ENCODE measurements at regions not wholly inside any gene's neighbourhood (a gene's known extent, or its start where the extent isn't known, plus 50 kb on each side); places are given as distances from the start of the nearest gene placed in this dataset.

DNA sequence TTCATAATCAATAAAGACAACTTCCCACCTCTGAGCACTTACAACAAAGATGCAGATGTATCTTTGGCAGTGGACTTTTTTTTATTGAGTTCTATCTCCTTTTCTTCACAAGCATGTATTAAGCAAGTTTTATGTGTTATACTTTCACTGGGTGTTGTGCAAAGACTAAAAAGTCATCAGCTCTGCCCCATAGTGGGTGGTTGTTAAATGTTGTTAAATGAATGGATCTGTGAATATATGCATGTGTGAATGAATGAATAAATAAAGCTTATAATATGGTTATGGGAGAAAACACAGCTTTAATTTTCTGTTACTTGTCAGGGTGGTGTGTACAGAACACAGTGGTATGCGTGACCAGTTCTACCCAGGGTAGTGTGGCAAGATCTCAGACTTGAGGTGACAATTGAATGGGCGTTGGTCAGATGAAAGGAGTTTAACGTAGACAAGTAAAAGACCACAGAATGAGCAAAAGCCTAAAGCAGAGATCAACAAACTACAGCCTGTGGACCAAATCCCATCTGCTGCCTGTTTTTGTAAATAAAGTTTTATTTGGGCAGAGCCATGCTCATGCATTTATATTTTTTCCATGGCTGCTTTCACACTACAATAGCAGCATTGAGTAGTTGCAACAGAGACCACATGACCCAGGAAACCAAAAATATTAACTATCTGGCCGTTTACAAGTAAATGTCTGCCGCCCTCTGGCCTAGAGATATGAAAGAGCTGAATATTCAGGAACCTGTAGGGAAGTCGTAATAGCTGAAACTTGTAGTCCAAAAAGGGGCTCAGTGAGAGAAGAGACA lies 207.4 kb upstream of the EEA1 start:
- TF ChIP-seq, protein P1, sequence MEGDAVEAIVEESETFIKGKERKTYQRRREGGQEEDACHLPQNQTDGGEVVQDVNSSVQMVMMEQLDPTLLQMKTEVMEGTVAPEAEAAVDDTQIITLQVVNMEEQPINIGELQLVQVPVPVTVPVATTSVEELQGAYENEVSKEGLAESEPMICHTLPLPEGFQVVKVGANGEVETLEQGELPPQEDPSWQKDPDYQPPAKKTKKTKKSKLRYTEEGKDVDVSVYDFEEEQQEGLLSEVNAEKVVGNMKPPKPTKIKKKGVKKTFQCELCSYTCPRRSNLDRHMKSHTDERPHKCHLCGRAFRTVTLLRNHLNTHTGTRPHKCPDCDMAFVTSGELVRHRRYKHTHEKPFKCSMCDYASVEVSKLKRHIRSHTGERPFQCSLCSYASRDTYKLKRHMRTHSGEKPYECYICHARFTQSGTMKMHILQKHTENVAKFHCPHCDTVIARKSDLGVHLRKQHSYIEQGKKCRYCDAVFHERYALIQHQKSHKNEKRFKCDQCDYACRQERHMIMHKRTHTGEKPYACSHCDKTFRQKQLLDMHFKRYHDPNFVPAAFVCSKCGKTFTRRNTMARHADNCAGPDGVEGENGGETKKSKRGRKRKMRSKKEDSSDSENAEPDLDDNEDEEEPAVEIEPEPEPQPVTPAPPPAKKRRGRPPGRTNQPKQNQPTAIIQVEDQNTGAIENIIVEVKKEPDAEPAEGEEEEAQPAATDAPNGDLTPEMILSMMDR (IDR thresholded peaks at IDR 0.05) = no peak
- TF ChIP-seq POLR2AphosphoS5 (IDR thresholded peaks at IDR 0.05) = no peak
- no peak for TF ChIP-seq POLR2A (IDR thresholded peaks at IDR 0.05; ENCODE audit: low read depth)

Data from esophagus muscularis mucosa (tissue), 3 donors.